HFFc6 (cell line): ENCODE measurements at regions not wholly inside any gene's neighbourhood (a gene's known extent, or its start where the extent isn't known, plus 50 kb on each side); places are given as distances from the start of the nearest gene placed in this dataset.

ENCODE experiments used
- DNase-seq: peaks from one replicate; pipeline ENCODE4 v3.0.0-alpha.2; 2018
- H3K27ac Mint-ChIP-seq: 2 replicates; pipeline ENCODE4 v1.8.0; 2020; ENCODE audit warnings: mild to moderate bottlenecking, mixed read lengths
- H3K27me3 Mint-ChIP-seq: 2 replicates; pipeline ENCODE4 v1.8.0; 2021; ENCODE audit warnings: mild to moderate bottlenecking, moderate library complexity, mixed read lengths; ENCODE audit not compliant: insufficient read depth
- H3K36me3 Mint-ChIP-seq: 2 replicates; pipeline ENCODE4 v1.8.0; 2021; ENCODE audit warnings: low read depth, mixed read lengths
- H3K4me1 Mint-ChIP-seq: 2 replicates; pipeline ENCODE4 v1.8.0; 2020; ENCODE audit warnings: low read depth, mixed read lengths
- H3K4me3 Mint-ChIP-seq: 2 replicates; pipeline ENCODE4 v1.8.0; 2020; ENCODE audit warnings: mild to moderate bottlenecking, moderate library complexity, mixed read lengths
- H3K9me3 Mint-ChIP-seq: 2 replicates; pipeline ENCODE4 v1.8.0; 2020; ENCODE audit warnings: mild to moderate bottlenecking, mixed read lengths
- CTCF ChIP-seq: fragments of 200-600 bp; sonication (generic); IDR thresholded peaks from 2 replicates; pipeline ENCODE4 v1.5.0; 2021; ENCODE audit warnings: antibody characterized with exemption, mild to moderate bottlenecking

GRCh38 chr9:88236511-88237478, 98.5 kb upstream of the SPATA31C2 start:
- TF ChIP-seq CTCF, result no peak
- H3K36me3 Mint-ChIP-seq, result peaks cover 5% of the 10 kb centered on the region; the same call in 1 of the 2 replicates
- H3K9me3 Mint-ChIP-seq, result peaks cover 7% of the 10 kb centered on the region
- H3K27me3 Mint-ChIP-seq, result peaks cover 5% of the 10 kb centered on the region
- DNase-seq, result peak; percentile 25
- H3K4me1 Mint-ChIP-seq, result peaks cover 17% of the 10 kb centered on the region
- no peak overlapping the region for H3K4me3 Mint-ChIP-seq
- no peak overlapping the region; the same call in 1 of the 2 replicates for H3K27ac Mint-ChIP-seq

- no peak for TF ChIP-seq CTCF
- Mint-ChIP-seq H3K27me3 (no peaks in the 10 kb centered on the region), H3K27ac (no peak overlapping the region), H3K4me3 (no peak overlapping the region), H3K4me1 (peaks cover 17% of the 10 kb centered on the region), H3K9me3 (peaks cover 18% of the 10 kb centered on the region), H3K36me3 (peaks cover 8% of the 10 kb centered on the region)
- no peak for DNase-seq
These were observed 97.3 kb upstream of the SPATA31C2 start for GRCh38 chr9:88235615-88236014.

- Mint-ChIP-seq H3K4me1 (peaks cover 17% of the 10 kb centered on the region), H3K27ac (no peak overlapping the region), H3K27me3 (no peaks in the 10 kb centered on the region), H3K36me3 (peaks cover 10% of the 10 kb centered on the region), H3K4me3 (no peak overlapping the region), H3K9me3 (peaks cover 31% of the 10 kb centered on the region)
- DNase-seq, result no peak
- TF ChIP-seq CTCF, result no peak
These were observed 95.8 kb upstream of the SPATA31C2 start for GRCh38 chr9:88234114-88234513.

GRCh38 chr9:88233091-88233490, 94.8 kb upstream of the SPATA31C2 start:
- Mint-ChIP-seq H3K4me3 (no peak overlapping the region), H3K36me3 (peaks cover 10% of the 10 kb centered on the region), H3K4me1 (peaks cover 17% of the 10 kb centered on the region), H3K27me3 (peaks cover 1% of the 10 kb centered on the region; the same call in 1 of the 2 replicates), H3K27ac (no peak overlapping the region), H3K9me3 (peaks cover 31% of the 10 kb centered on the region)
- DNase-seq, result no peak
- no peak for TF ChIP-seq CTCF

GRCh38 chr9:88230612-88231011, 92.3 kb upstream of the SPATA31C2 start:
- no peak for TF ChIP-seq CTCF
- no peaks in the 10 kb centered on the region for H3K4me1 Mint-ChIP-seq
- H3K36me3 Mint-ChIP-seq, result peaks cover 10% of the 10 kb centered on the region
- no peak overlapping the region for H3K27ac Mint-ChIP-seq
- H3K27me3 Mint-ChIP-seq, result peaks cover 6% of the 10 kb centered on the region; the same call in 1 of the 2 replicates
- no peak for DNase-seq
- H3K4me3 Mint-ChIP-seq, result no peak overlapping the region
- H3K9me3 Mint-ChIP-seq, result peaks cover 31% of the 10 kb centered on the region
